ENCODE measurements at regions not wholly inside any gene's neighbourhood (a gene's known extent, or its start where the extent isn't known, plus 50 kb on each side); places are given as distances from the start of the nearest gene placed in this dataset.
"Not testable (repeated sequence)": the region's sequence is repeated elsewhere in the genome, so short reads cannot be mapped to it uniquely, and the experiment has no call there.

GRCh38 chr5:166725593-166725992 lies 1565.9 kb upstream of the WWC1 start:
- CTCF ChIA-PET: no interaction called here
- no peaks in the 10 kb centered on the region for H3K4me1 Mint-ChIP-seq
- Histone ChIP-seq H3K4me3 (ENCODE audit: low read length) (no peak overlapping the region), H3K27me3 (ENCODE audit: control insufficient read depth in 2 of 2, insufficient read depth in 2 of 2, low read length in 2 of 2) (no peaks in the 10 kb centered on the region), H3K9me3 (ENCODE audit: control insufficient read depth in 2 of 3, low read length in 3 of 3) (no peaks in the 10 kb centered on the region), H3K36me3 (ENCODE audit: control insufficient read depth in 2 of 3, insufficient read depth in 3 of 3, low read length in 3 of 3) (no peaks in the 10 kb centered on the region), H3K27ac (ENCODE audit: low read depth, low read length) (no peak overlapping the region), H3K4me1 (ENCODE audit: control insufficient read depth in 2 of 2, insufficient read depth in 2 of 2, low read length in 2 of 2) (no peaks in the 10 kb centered on the region)
- DNase-seq (no peak), ATAC-seq (no peak)
- H3K36me3 Mint-ChIP-seq: no peaks in the 10 kb centered on the region
- intact Hi-C loops (cut with micrococcal nuclease): no loop called here
- no peak overlapping the region for H3K4me3 Mint-ChIP-seq
- H3K27ac Mint-ChIP-seq: no peak overlapping the region
- no peaks in the 10 kb centered on the region for H3K27me3 Mint-ChIP-seq
- H3K9me3 Mint-ChIP-seq: peaks cover 2 to 14% (median 6%) of the 10 kb centered on the region in 11 donors
- POLR2A ChIA-PET: no interaction called here

DNA sequence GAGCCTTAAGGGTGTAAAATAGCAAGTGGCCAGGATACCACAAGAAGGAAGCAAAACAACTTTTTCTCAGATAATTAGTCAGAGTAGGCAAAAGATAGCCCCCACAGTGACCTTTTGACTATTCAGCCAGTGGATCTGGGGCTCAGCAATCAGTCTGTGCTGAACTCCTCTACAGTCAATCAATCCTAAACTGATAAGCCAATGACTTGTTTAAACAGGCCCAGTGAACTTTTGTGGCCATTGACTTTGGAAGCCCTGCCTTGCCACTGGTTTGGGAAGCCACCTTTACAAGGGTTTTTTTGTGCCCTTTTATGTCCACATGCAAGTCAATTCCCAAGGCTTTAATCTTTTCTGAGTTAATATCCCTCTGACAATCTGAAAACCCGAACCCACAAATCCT lies 1565.0 kb upstream of the WWC1 start:
- H3K9me3 Mint-ChIP-seq: peaks cover 0 to 7% (median 4%) of the 10 kb centered on the region in 11 donors
- no peak overlapping the region for H3K27ac ChIP-seq (ENCODE audit: low read depth, low read length)
- H3K4me1 ChIP-seq (ENCODE audit: control insufficient read depth in 2 of 2, insufficient read depth in 2 of 2, low read length in 2 of 2): no peaks in the 10 kb centered on the region
- H3K36me3 ChIP-seq (ENCODE audit: control insufficient read depth in 2 of 3, insufficient read depth in 3 of 3, low read length in 3 of 3): no peaks in the 10 kb centered on the region
- no peak overlapping the region for H3K4me3 ChIP-seq (ENCODE audit: low read length)
- no peak overlapping the region for H3K4me3 Mint-ChIP-seq
- POLR2A ChIA-PET: no interaction called here
- H3K36me3 Mint-ChIP-seq: no peaks in the 10 kb centered on the region
- H3K4me1 Mint-ChIP-seq: no peaks in the 10 kb centered on the region
- no peaks in the 10 kb centered on the region for H3K9me3 ChIP-seq (ENCODE audit: control insufficient read depth in 2 of 3, low read length in 3 of 3)
- DNase-seq (no peak), ATAC-seq (no peak)
- H3K27me3 ChIP-seq (ENCODE audit: control insufficient read depth in 2 of 2, insufficient read depth in 2 of 2, low read length in 2 of 2): no peaks in the 10 kb centered on the region
- CTCF ChIA-PET: no interaction called here
- H3K27ac Mint-ChIP-seq: no peak overlapping the region
- intact Hi-C loops (cut with micrococcal nuclease): no loop called here
- H3K27me3 Mint-ChIP-seq: no peaks in the 10 kb centered on the region

GRCh38 chr5:166742951-166743350 lies 1548.5 kb upstream of the WWC1 start:
- H3K4me1 Mint-ChIP-seq; H3K27ac ChIP-seq (ENCODE audit: low read depth, low read length); H3K4me1 ChIP-seq (ENCODE audit: control insufficient read depth in 2 of 2, insufficient read depth in 2 of 2, low read length in 2 of 2); H3K36me3 ChIP-seq (ENCODE audit: control insufficient read depth in 2 of 3, insufficient read depth in 3 of 3, low read length in 3 of 3); H3K4me3 Mint-ChIP-seq; H3K27me3 Mint-ChIP-seq; POLR2A ChIA-PET; H3K27ac Mint-ChIP-seq; H3K9me3 ChIP-seq (ENCODE audit: control insufficient read depth in 2 of 3, low read length in 3 of 3); H3K27me3 ChIP-seq (ENCODE audit: control insufficient read depth in 2 of 2, insufficient read depth in 2 of 2, low read length in 2 of 2); CTCF ChIA-PET; ATAC-seq; H3K4me3 ChIP-seq (ENCODE audit: low read length); DNase-seq; H3K36me3 Mint-ChIP-seq; intact Hi-C loops (cut with micrococcal nuclease): not testable (repeated sequence)
- peaks cover 0 to 29% (median 12%) of the 10 kb centered on the region in 11 donors for H3K9me3 Mint-ChIP-seq

DNA sequence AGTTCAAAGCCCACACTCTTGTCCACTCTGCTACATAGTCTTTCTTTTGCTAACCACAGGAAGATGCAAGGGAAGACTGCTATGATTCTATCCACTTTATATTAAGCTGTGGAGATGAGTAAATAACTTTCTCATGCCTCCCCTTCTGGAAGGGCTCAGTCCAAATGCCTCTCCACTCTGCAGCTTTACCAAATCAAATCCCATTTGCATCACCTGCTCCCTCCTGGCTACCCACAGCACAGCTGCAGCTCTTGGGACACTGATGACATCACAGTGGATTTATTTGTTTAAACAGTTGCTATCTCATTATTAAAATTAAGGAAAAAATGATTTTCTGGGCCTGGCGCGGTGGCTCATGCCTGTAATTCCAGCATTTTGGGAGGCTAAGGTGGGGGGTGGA lies 1544.9 kb upstream of the WWC1 start:
- Histone ChIP-seq H3K27me3 (ENCODE audit: control insufficient read depth in 2 of 2, insufficient read depth in 2 of 2, low read length in 2 of 2) (no peaks in the 10 kb centered on the region), H3K27ac (ENCODE audit: low read depth, low read length) (no peak overlapping the region), H3K36me3 (ENCODE audit: control insufficient read depth in 2 of 3, insufficient read depth in 3 of 3, low read length in 3 of 3) (no peaks in the 10 kb centered on the region), H3K4me1 (ENCODE audit: control insufficient read depth in 2 of 2, insufficient read depth in 2 of 2, low read length in 2 of 2) (no peaks in the 10 kb centered on the region), H3K4me3 (ENCODE audit: low read length) (no peak overlapping the region), H3K9me3 (ENCODE audit: control insufficient read depth in 2 of 3, low read length in 3 of 3) (no peaks in the 10 kb centered on the region)
- H3K27me3 Mint-ChIP-seq: no peaks in the 10 kb centered on the region
- ChIA-PET POLR2A (no interaction called here), CTCF (no interaction called here)
- H3K36me3 Mint-ChIP-seq: no peaks in the 10 kb centered on the region
- H3K4me3 Mint-ChIP-seq: no peak overlapping the region
- peaks cover 4 to 23% (median 10%) of the 10 kb centered on the region in 11 donors for H3K9me3 Mint-ChIP-seq
- ATAC-seq: no peak
- intact Hi-C loops (cut with micrococcal nuclease): no loop called here
- H3K27ac Mint-ChIP-seq: no peak overlapping the region
- no peaks in the 10 kb centered on the region for H3K4me1 Mint-ChIP-seq
- DNase-seq: no peak

DNA sequence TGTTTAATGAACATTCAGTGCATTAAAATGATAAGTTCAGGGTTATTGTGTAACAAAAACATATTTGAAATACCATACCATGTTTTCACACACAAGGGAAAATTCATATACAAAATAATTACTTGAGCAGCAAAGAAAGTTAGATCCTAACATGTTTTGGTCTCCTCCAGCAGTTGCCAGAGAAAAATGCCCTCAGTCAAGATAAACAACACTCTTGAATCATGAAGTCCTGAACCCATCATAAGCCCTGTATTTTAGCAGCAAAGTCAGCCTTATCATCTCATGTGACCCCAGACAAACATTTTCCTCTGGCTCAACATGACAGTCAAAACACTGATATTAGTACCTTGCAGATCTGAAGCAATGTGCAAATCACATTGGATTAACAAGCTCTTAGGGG lies 1541.1 kb upstream of the WWC1 start:
- intact Hi-C loops (cut with micrococcal nuclease): no loop called here
- no peaks in the 10 kb centered on the region for H3K27me3 Mint-ChIP-seq
- Histone ChIP-seq H3K4me1 (ENCODE audit: control insufficient read depth in 2 of 2, insufficient read depth in 2 of 2, low read length in 2 of 2) (no peaks in the 10 kb centered on the region), H3K27ac (ENCODE audit: low read depth, low read length) (no peak overlapping the region), H3K27me3 (ENCODE audit: control insufficient read depth in 2 of 2, insufficient read depth in 2 of 2, low read length in 2 of 2) (no peaks in the 10 kb centered on the region), H3K4me3 (ENCODE audit: low read length) (no peak overlapping the region), H3K36me3 (ENCODE audit: control insufficient read depth in 2 of 3, insufficient read depth in 3 of 3, low read length in 3 of 3) (no peaks in the 10 kb centered on the region), H3K9me3 (ENCODE audit: control insufficient read depth in 2 of 3, low read length in 3 of 3) (no peaks in the 10 kb centered on the region)
- no peak for DNase-seq
- no peaks in the 10 kb centered on the region for H3K36me3 Mint-ChIP-seq
- H3K27ac Mint-ChIP-seq: no peak overlapping the region
- H3K9me3 Mint-ChIP-seq: peaks cover 0 to 16% (median 7%) of the 10 kb centered on the region in 11 donors
- ChIA-PET POLR2A (no interaction called here), CTCF (no interaction called here)
- H3K4me3 Mint-ChIP-seq: no peak overlapping the region
- ATAC-seq: no peak
- H3K4me1 Mint-ChIP-seq: no peaks in the 10 kb centered on the region

GRCh38 chr5:166758151-166758550 lies 1533.3 kb upstream of the WWC1 start:
- H3K4me3 ChIP-seq (ENCODE audit: low read length): no peak overlapping the region

GRCh38 chr5:166767858-166768257 lies 1523.6 kb upstream of the WWC1 start:
- peaks cover 2 to 41% (median 7%) of the 10 kb centered on the region in 11 donors for H3K9me3 Mint-ChIP-seq
- ATAC-seq: no peak
- CTCF ChIA-PET: no interaction called here

More at GRCh38 chr5:166758151-166758550, 1533.3 kb upstream of the WWC1 start:
- H3K9me3 Mint-ChIP-seq: peaks cover 0 to 26% (median 7%) of the 10 kb centered on the region in 11 donors
- DNase-seq (no peak), ATAC-seq (no peak)
- Histone ChIP-seq H3K9me3 (ENCODE audit: control insufficient read depth in 2 of 3, low read length in 3 of 3) (no peaks in the 10 kb centered on the region), H3K36me3 (ENCODE audit: control insufficient read depth in 2 of 3, insufficient read depth in 3 of 3, low read length in 3 of 3) (no peaks in the 10 kb centered on the region), H3K27me3 (ENCODE audit: control insufficient read depth in 2 of 2, insufficient read depth in 2 of 2, low read length in 2 of 2) (no peaks in the 10 kb centered on the region), H3K4me1 (ENCODE audit: control insufficient read depth in 2 of 2, insufficient read depth in 2 of 2, low read length in 2 of 2) (no peaks in the 10 kb centered on the region), H3K27ac (ENCODE audit: low read depth, low read length) (no peak overlapping the region)
- no peaks in the 10 kb centered on the region for H3K4me1 Mint-ChIP-seq
- POLR2A ChIA-PET: no interaction called here
- H3K4me3 Mint-ChIP-seq: no peak overlapping the region
- no peaks in the 10 kb centered on the region for H3K27me3 Mint-ChIP-seq
- CTCF ChIA-PET: no interaction called here
- no peaks in the 10 kb centered on the region for H3K36me3 Mint-ChIP-seq
- no peak overlapping the region for H3K27ac Mint-ChIP-seq
- intact Hi-C loops (cut with micrococcal nuclease): no loop called here

More at GRCh38 chr5:166767858-166768257, 1523.6 kb upstream of the WWC1 start:
- Mint-ChIP-seq H3K4me3 (no peak overlapping the region), H3K4me1 (no peaks in the 10 kb centered on the region), H3K36me3 (no peaks in the 10 kb centered on the region), H3K27me3 (no peaks in the 10 kb centered on the region), H3K27ac (no peak overlapping the region)
- Histone ChIP-seq H3K4me1 (ENCODE audit: control insufficient read depth in 2 of 2, insufficient read depth in 2 of 2, low read length in 2 of 2) (no peaks in the 10 kb centered on the region), H3K27ac (ENCODE audit: low read depth, low read length) (no peak overlapping the region), H3K9me3 (ENCODE audit: control insufficient read depth in 2 of 3, low read length in 3 of 3) (no peaks in the 10 kb centered on the region), H3K36me3 (ENCODE audit: control insufficient read depth in 2 of 3, insufficient read depth in 3 of 3, low read length in 3 of 3) (no peaks in the 10 kb centered on the region), H3K4me3 (ENCODE audit: low read length) (no peak overlapping the region), H3K27me3 (ENCODE audit: control insufficient read depth in 2 of 2, insufficient read depth in 2 of 2, low read length in 2 of 2) (no peaks in the 10 kb centered on the region)
- DNase-seq: no peak
- POLR2A ChIA-PET: no interaction called here
- intact Hi-C loops (cut with micrococcal nuclease): no loop called here

All from naive thymus-derived CD4-positive, alpha-beta T cell (primary cell).